ENCODE measurements at regions not wholly inside any gene's neighbourhood (a gene's known extent, or its start where the extent isn't known, plus 50 kb on each side); places are given as distances from the start of the nearest gene placed in this dataset.

DNA sequence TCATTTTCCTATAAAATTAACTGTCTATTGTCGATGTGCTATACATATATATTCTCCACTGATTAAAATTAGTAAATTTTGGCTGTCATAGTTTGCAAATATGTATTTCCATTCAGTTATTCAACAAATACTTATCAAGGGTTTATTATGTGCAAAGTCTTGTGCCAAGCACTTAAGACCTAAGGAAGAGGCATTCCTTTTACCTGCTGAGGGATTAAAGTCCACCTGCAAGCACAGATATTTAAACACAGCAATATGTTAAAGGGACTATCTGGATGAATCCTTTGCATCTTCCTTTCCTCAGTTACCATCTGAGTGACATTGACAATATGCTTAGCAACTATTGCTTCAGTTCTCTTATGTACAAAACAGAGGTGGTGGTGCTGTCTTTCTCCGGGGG is 89.3 kb downstream of the LIG4 start:
- TF ChIP-seq POLR2AphosphoS5 (IDR thresholded peaks at IDR 0.05; ENCODE audit: insufficient read depth, low read depth, low read length), result no peak
- TF ChIP-seq, protein P1, sequence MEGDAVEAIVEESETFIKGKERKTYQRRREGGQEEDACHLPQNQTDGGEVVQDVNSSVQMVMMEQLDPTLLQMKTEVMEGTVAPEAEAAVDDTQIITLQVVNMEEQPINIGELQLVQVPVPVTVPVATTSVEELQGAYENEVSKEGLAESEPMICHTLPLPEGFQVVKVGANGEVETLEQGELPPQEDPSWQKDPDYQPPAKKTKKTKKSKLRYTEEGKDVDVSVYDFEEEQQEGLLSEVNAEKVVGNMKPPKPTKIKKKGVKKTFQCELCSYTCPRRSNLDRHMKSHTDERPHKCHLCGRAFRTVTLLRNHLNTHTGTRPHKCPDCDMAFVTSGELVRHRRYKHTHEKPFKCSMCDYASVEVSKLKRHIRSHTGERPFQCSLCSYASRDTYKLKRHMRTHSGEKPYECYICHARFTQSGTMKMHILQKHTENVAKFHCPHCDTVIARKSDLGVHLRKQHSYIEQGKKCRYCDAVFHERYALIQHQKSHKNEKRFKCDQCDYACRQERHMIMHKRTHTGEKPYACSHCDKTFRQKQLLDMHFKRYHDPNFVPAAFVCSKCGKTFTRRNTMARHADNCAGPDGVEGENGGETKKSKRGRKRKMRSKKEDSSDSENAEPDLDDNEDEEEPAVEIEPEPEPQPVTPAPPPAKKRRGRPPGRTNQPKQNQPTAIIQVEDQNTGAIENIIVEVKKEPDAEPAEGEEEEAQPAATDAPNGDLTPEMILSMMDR (IDR thresholded peaks at IDR 0.05; ENCODE audit: extremely low read depth in 1 of 2, insufficient read depth in 1 of 2, low read depth in 1 of 2, low read length in 2 of 2), result no peak
- TF ChIP-seq POLR2A (IDR thresholded peaks at IDR 0.05; ENCODE audit: low read depth, low read length), result no peak
- no peak for TF ChIP-seq EZH2 (IDR thresholded peaks at IDR 0.05; ENCODE audit: borderline replicate concordance, low read depth, low read length, severe bottlenecking)
- no peak for TF ChIP-seq MYC (IDR thresholded peaks at IDR 0.05; ENCODE audit: low read depth, low read length)
- TF ChIP-seq, protein P2, sequence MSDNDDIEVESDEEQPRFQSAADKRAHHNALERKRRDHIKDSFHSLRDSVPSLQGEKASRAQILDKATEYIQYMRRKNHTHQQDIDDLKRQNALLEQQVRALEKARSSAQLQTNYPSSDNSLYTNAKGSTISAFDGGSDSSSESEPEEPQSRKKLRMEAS (IDR thresholded peaks at IDR 0.05; ENCODE audit: insufficient read depth, insufficient read length), result no peak
- no peak for TF ChIP-seq GATA2 (IDR thresholded peaks at IDR 0.05; ENCODE audit: insufficient read depth, insufficient read length, low read depth, low read length)
